Renal pelvis (tissue), 1 donor: ENCODE measurements at regions not wholly inside any gene's neighbourhood (a gene's known extent, or its start where the extent isn't known, plus 50 kb on each side); places are given as distances from the start of the nearest gene placed in this dataset.

Source experiments
- DNase-seq: peaks from one replicate; pipeline ENCODE4 v3.0.0-alpha.2; 2013

- DNase-seq: no peak
Observed at GRCh38 chr3:62981962-62982361, 106.7 kb upstream of the CADPS start.

- DNase-seq: no peak
Observed at GRCh38 chr3:62982795-62983455, 107.7 kb upstream of the CADPS start.

GRCh38 chr3:62986061-62986460 is 110.8 kb upstream of the CADPS start:
- DNase-seq: no peak

GRCh38 chr3:62987721-62988120 is 112.5 kb upstream of the CADPS start:
- DNase-seq: no peak

GRCh38 chr3:62990704-62991413 is 115.6 kb upstream of the CADPS start:
- no peak for DNase-seq

- DNase-seq: no peak
Observed at GRCh38 chr3:62992520-62992919, 117.3 kb upstream of the CADPS start.

GRCh38 chr3:62995119-62995518 is 119.9 kb upstream of the CADPS start:
- no peak for DNase-seq

GRCh38 chr3:62995530-62995929 is 120.3 kb upstream of the CADPS start:
- DNase-seq: no peak

- DNase-seq: no peak
Observed at GRCh38 chr3:62997369-62997768, 122.2 kb upstream of the CADPS start.

- DNase-seq: no peak
Observed at GRCh38 chr3:62999158-62999557, 123.9 kb upstream of the CADPS start.

GRCh38 chr3:62999791-63000190 is 124.6 kb upstream of the CADPS start:
- DNase-seq: no peak

- DNase-seq: no peak
Observed at GRCh38 chr3:63004448-63004847, 129.2 kb upstream of the CADPS start.

GRCh38 chr3:63015614-63016309 is 140.5 kb upstream of the CADPS start:
- no peak for DNase-seq

GRCh38 chr3:63022114-63022513 is 146.9 kb upstream of the CADPS start:
- no peak for DNase-seq

GRCh38 chr3:63026722-63027121 is 151.5 kb upstream of the CADPS start:
- DNase-seq: no peak

- no peak for DNase-seq
Observed at GRCh38 chr3:63029326-63029725, 154.1 kb upstream of the CADPS start.

GRCh38 chr3:63029921-63030320 is 154.7 kb upstream of the CADPS start:
- no peak for DNase-seq

- no peak for DNase-seq
Observed at GRCh38 chr3:63030666-63031065, 155.4 kb upstream of the CADPS start.

GRCh38 chr3:63032881-63033280 is 157.7 kb upstream of the CADPS start:
- DNase-seq: no peak

- DNase-seq: no peak
Observed at GRCh38 chr3:63034101-63034500, 158.9 kb upstream of the CADPS start.

- DNase-seq: no peak
Observed at GRCh38 chr3:63037116-63037515, 161.9 kb upstream of the CADPS start.

- DNase-seq: no peak
Observed at GRCh38 chr3:63042833-63043232, 167.6 kb upstream of the CADPS start.

- no peak for DNase-seq
Observed at GRCh38 chr3:63043631-63044030, 168.4 kb upstream of the CADPS start.
